H1 (cell line): ENCODE measurements at regions not wholly inside any gene's neighbourhood (a gene's known extent, or its start where the extent isn't known, plus 50 kb on each side); places are given as distances from the start of the nearest gene placed in this dataset.

Experiments used
- CHD7 ChIP-seq: fragments of 300-600 bp; sonication (generic); IDR thresholded peaks from 2 replicates; pipeline ENCODE4 v1.7.1; 2012; ENCODE audit warnings: low read length, moderate library complexity, mild to moderate bottlenecking, inconsistent platforms; ENCODE audit not compliant: insufficient replicate concordance

- TF ChIP-seq CHD7, result no peak
Measured at GRCh38 chr13:40243982-40244381, 422.5 kb downstream of the FOXO1 start (continued).
